ACHN (cell line): ENCODE measurements at regions not wholly inside any gene's neighbourhood (a gene's known extent, or its start where the extent isn't known, plus 50 kb on each side); places are given as distances from the start of the nearest gene placed in this dataset.

Experiments
- DNase-seq: peaks from one replicate; pipeline ENCODE4 v3.0.0-alpha.2; 2015
- in situ Hi-C: cut with HindIII; loops from 2 replicates; pipeline ENCODE4 v1.10.0; 2017; ENCODE audit warnings: low sequenced_read_pairs, low pct_ligation_motif_present, low pct_unique_long_range_greater_than_20kb

DNA sequence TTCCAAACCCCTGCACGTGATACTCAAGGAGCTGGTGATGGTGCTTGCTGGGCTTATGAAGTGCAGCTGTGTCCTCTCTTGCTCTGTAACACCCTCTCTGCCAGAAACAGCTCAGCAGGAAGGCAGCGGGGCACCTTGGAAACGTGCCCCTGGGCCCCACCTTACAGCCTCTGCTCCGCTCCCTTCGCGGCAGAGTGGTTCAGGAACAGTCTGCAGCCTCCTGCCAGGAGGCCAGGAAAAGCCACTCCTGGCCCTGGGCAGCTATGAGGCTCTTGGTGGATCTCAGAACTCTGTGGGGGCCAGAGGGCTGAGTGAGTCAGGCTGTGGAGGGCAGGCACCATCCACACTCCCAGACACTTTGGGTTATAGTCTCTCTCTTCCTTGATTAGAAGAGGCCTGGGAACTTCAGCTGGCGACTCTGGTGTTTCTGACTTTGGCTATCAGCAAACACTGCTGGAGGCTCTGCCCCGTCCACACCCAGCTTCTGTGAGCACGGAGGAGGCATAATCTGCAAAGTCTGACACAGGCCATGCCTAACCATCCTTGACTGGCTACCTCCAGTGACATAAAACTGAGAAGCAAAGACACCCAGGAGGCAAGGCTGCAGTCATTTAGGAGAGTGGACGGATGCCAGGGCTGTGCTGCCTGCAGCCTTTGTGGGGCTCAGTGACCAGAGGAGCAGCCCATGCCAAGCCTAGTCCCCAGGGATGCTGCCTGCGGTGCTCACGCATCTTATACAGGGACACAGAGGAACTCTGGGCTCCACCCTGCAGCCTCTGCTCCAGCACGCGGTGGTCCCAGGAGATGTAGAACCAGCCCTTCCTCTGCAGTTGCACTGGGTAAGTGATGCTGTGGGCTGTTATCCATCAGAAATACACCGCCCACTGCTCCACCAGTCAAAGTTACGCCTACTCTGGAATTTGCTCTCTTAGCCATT lies 65.3 kb downstream of the METRNL start:
- in situ Hi-C loops, result no loop called here
- no peak for DNase-seq

DNA sequence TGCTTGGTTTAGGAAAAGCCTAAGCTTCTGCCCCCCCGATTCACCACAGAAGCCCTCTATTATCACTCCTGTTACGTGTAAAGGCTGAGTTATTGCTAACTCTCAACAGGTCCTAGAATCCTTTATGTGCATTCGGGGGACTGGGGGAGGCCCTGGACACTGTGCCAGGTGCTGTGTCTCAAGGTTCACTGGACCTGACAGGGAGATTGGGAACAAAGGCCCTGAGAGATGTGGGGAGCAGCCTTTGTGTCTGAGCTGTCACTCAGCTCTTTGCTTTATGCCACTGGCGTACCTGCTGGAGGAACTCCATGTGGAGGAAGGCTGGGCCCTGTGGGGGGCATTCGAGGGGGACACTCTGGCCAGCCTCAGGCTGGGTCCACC lies 65.9 kb downstream of the METRNL start:
- DNase-seq, result no peak
- in situ Hi-C loops, result no loop called here

DNA sequence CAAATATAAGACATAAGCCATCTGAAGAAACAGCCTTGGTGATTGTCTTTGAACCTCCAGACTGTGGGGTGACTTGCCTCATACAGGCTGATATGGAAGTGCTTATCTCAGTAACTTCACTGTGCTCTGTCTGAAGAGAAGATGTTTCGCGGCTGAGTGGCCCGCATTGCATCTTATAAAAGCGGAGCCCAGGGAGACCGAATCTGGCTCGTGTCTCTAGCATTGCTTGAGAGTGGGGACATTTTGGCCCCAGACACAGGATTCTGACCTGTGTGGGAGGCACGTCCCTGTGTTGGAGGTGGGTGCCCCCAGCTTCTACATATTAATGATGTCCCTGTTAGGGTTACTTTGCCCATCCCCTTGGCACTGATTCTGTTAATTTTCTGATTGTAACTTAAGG lies 66.4 kb downstream of the METRNL start:
- in situ Hi-C loops, result no loop called here

DNA sequence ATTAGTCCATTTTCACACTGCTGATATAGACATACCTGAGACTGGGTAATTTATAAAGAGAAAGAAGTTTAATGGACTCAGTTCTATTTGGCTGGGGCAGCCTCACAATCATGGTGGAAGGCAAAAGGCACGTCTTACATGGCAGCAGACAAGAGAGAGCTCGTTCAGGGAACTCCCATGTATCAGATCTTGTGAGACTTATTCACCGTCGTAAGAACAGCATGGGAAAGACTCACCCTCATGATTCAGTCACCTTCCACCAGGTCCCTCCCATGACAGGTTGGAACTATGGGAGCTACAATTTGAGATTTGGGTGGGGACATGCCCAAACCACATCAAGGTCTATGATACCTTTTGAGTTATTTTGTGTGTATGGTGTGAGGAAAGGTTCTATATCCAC lies 66.9 kb downstream of the METRNL start:
- no peak for DNase-seq
- in situ Hi-C loops, result no loop called here

More for the DNA sequence above, 66.4 kb downstream of the METRNL start:
- no peak for DNase-seq

DNA sequence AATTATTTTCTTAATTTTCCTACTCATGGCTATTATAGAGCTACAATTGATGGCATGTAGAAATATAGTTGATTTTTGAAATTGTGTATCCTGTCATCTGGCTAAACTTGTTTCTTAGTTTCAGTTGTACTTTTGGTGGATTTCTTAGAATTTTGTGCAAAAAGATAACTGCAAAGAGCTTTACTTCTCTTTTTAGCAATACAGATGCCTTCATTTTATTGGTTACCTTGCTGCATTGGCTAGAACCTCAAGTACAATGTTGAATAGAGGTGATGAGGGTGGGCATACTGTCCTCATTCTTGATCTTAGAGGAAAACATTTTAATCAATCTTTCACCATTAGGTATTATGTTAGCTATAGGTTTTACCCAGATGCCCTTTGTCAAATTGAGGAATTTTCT lies 67.9 kb downstream of the METRNL start:
- in situ Hi-C loops, result no loop called here
- no peak for DNase-seq

DNA sequence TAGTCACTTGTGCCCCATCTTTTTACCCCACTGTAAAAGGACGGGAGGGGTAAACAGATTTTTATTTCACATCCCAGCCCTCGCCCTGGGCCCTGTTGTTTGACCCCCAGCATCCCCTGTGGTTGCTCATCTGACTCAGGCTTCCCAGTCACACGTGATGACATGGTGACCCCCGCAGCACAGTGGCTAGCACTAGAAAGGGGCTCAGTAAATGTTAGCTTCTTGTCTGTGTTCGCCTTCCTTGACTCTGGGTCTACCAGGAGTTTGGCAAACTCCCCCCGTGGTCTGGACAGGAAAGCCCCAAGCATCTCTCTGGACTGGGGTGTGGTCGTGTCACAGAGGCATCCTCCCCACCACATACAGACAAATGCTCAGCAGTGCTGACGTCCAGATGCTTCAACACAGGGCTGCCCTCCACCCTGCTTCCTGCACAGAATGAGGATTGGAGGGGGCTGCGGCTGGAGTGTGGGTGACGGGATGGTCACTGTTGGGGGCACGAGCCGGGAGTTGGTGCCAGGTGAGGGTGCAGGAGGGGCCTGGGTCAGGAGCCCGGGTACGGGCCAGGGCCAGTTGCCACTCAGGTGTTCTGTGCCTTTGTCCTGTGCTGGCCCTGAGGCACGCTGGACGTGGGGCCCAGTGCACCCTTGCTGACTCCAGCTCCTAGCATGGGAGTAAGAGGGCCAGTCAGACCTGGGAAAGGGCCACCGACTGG lies 69.1 kb downstream of the METRNL start:
- in situ Hi-C loops, result no loop called here
- DNase-seq, result no peak

DNA sequence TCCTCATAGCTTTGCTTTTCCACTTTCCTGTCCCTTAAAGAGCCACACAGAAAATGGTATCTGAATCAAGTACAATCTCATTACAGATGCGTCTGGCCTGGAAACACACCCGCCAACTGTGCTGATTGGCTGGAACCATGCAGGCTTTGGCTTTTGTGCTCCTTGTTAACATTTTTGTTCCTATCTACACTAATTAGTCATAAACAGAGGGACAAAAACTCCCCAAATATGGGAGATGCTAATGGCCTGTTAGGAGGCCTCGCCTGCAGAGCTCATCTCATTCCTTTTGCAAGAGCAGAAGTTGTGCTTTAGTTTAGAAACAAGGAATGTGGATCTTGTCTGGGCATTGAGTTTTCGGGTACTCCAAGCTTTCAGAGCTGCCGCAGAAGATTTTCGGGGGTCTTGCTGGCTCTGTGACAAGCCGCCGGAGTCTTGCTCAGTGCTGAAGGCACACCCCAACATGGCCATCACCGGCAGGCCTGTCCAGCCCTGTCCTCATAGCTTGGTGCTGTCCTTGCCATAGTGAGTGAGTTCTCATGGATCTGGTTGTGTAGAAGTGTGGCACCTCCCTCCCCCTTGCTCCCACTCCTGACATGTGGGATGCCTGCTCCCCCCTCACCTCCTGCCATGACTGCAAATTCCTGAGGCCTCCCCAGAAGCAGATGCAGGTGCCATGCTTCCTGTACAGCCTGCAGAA lies 69.8 kb downstream of the METRNL start:
- in situ Hi-C loops, result no loop called here

DNA sequence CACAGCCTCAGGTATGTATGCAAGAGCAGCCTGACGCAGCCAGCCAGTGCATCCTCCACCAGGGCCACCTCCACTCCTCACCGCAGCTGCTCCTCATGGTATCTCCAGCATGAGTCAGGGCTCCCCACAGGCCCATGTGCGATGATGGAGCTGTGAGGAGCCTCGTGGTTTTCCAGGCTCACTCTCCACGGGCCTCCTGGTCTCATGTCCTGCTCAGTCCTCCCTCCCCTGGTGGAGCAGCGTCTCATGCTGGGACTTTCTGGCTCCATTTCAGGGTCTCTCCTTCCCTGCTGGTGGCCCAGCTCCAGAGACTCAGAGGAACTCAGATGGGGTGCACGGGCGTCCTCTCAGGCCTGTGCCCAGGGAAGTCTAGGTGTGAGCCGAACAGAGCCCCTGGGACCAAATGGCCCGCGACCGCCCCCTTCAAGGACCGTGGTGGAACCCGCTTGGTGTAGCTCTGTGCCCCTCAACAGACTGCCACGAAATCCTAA lies 70.4 kb downstream of the METRNL start:
- in situ Hi-C loops, result no loop called here

More for the DNA sequence above, 69.8 kb downstream of the METRNL start:
- no peak for DNase-seq

DNA sequence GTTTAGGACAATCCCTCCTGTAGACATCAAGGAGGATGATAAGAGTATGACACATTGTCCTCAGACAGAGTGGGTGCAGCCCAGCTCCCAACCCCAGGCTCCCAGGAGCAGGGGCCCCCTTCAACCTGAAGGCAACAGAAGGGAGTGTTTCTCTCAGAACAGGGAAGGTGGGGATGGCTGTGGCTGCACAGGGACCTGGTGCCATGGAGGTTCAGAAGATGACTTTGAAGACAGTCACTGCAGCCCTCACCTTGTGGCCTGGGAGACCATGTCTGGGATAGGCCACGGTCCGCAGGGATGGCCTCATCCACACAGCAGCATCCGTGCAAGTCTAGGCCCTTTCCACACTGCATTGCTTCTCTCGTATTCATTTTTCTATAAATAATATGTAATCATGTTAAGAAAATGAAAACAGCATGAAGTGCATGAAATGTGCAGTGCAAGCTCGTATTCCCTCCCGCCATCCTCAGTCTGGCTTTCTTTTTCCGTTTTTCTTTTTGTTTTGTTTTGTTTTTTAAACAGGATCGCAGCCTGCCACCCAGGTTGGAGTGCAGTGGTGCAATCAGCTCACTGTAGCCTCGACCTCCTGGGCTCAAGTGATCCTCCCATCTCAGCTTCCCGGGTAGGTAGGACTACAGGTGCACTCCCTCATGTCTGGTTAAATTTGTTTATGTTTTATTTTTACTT lies 71.1 kb downstream of the METRNL start:
- in situ Hi-C loops, result no loop called here
- no peak for DNase-seq

More for the DNA sequence above, 70.4 kb downstream of the METRNL start:
- no peak for DNase-seq

DNA sequence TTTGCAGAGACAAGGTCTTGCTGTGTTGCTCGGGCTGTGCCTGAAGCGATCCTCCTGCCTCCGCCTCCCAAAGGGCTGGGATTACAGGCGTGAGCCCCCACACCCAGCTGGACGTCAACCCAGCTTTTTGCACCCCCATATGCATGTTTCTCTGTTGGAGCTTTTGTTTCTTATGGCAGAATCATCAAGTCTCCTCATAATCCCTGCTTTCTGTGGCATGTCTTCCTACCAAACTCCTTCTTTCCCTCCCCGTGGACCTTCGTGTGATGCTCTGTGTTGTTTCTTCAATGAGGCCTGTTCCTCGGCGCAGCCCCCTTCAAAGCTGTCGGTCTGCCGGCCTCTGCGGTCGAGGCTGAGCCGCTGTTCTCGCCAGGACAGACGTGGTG lies 71.6 kb downstream of the METRNL start:
- no peak for DNase-seq
- in situ Hi-C loops, result no loop called here

DNA sequence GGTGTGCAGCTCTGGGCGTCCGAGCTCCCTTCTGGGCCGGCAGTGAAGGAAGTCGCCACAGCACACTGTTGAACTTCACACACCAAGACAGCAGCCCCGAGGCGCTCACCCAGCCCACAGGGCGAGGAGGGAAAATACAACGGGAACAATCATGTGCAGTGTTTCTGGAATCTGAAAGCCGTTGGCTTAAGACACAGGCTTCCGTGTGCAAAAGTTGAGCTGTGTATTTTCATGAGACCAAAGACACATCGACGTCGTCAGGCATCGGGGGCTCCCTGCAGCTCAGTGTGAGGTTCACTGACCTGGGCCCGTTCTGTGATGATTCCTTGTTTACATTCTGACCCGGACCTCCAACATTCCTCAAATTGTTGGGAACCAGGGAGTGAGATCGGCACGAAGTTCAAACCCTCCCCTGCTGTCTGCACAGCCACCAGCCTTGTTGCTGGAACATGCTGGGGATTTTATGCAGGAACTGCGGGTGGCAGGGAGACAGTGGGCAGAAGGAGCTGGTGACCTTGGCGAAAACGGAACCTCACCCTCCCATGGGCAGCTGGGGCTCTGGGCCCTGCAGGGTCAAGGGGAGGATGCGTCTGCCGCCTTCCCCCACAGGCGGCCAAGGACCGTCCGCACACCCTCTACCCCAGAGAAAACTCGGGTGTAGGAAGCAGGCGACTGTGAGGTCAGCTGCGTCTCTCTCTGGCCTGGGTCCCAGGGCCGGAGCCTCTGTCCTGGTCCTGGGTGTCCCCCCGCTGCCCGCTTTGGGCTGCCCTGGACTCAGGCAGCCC lies 72.2 kb downstream of the METRNL start:
- in situ Hi-C loops, result no loop called here
- no peak for DNase-seq

DNA sequence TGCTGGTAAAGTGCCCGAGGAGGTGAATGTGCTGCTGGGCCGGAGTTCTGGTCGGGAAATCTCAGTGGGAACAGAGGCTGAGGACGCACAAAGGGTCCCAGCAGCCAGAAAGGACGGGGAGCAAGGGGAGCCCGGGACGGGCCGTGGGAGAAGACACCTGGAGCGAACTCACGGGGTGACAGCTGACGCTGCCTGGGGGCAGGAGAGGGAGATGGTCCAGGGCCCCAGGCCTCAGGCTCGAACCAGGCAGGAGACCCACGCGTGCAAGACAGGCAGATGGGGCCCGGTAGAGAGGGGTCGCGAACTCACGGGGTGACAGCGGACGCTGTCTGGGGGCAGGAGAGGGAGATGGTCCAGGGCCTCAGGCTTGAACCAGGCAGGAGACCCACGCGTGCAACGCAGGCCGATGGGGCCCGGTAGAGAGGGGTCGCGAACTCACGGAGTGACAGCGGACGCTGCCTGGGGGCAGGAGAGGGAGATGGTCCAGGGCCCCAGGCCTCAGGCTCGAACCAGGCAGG lies 72.9 kb downstream of the METRNL start:
- in situ Hi-C loops, result no loop called here
- no peak for DNase-seq

DNA sequence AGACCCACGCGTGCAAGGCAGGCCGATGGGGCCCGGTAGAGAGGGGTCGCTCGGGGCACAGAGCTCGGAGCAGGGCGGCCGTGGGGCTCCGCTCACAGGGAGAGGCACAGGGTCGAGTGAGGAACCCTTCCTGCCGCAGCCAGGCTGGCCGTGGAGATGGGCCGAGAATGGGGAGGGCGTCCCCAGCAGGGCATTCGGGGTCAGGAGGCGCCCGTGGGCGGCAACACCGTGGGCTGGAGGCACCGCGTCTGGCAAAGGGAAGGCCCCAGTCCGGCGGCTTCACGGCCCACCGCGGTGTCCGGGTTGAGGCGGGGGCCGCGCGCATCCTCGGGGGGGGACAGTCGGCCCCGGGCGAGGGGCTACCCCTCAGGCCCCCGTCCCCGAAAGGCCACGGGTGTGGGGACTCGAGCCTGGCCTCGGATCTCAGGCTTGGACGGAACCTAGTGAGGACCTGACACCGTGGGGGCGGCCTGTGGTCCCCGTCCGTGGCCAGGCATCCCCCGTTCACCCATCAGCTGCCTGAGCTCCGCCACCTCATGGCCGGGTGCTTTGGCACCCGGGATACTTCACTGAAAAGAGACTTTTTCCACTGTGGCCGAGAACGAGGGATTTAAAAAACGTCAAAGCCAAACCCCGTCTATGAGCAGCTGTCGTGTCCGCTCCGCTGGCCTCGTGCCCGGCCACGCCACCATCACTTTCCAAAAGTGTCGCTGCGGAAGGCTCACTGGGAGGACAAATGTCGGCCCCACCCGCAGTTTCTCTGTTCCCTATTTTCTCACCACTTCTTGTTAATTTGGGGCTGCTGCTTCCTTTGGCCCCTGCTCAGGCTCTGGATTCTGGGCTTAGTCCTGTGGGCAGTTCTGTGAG lies 73.6 kb downstream of the METRNL start:
- DNase-seq, result no peak
- in situ Hi-C loops, result no loop called here

DNA sequence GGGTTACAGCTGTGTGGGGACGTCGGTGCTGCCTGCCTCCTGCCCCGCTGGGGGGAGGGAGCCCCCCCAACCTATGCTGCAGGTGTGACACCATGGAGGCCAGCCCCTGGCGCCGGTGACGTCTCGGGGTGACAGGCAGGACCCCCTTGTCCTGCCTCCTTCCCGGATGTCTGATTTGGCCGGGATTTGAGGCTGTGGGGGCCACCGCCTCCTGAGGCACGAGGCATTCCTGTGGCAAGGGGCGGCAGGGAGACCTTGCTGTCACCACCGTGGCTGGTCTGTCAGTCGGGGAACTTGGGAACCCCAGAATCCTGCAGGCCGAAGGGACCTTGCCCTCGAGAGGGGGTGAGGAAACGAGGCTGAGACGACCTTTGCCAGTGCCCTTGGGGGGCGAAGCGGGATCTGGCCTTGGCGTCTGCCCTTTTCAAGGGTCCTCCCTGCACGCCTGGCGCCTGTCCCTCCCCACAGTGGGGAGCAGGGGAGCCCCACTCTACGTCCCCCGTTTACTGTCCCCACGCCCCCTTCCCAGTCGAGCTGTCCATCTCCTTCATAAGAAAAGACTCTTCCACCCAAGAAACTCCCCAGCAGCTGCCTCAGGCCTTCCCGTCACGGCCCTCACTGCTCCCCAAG lies 74.4 kb downstream of the METRNL start:
- DNase-seq, result no peak
- in situ Hi-C loops, result no loop called here

DNA sequence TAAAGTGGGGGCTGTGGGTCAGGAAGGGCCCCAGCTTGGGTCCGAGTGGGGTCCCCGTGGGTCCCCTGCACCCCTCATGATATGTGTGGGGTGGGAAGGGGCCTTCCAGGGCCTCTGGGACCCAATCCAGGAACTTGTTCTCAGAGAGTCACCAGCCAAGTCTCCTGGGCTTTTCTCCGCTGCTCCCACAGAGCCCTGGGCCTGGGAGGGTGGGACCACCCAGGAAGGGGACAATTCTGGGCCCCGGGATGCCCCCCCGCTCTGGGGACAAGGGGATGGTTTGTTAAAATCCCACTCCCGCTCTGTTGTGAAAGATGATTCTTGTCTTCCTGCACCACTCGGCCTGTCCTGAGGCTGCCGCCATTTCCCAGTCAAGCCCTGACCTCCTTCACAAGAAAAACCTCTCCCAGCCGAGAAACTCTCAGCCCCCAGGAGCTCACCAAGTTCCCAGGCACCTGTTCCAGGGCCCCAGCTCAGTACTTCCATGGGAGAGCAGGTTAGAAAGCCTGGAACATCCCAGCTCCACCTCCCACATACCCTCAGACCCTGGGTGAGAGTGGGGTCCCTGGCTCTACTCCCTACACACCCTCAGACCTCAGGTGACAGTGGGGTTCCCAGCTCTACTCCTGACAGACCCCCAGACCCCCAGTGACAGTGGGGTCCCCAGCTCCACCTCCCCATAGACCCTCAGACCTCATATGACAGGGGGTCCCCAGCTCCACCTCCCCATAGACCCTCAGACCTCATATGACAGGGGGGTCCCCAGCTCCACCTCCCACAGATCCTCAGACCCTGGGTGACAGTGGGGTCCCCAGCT lies 75.1 kb downstream of the METRNL start:
- in situ Hi-C loops, result no loop called here
- DNase-seq, result no peak
